ENCODE measurements at regions not wholly inside any gene's neighbourhood (a gene's known extent, or its start where the extent isn't known, plus 50 kb on each side); places are given as distances from the start of the nearest gene placed in this dataset.

DNA sequence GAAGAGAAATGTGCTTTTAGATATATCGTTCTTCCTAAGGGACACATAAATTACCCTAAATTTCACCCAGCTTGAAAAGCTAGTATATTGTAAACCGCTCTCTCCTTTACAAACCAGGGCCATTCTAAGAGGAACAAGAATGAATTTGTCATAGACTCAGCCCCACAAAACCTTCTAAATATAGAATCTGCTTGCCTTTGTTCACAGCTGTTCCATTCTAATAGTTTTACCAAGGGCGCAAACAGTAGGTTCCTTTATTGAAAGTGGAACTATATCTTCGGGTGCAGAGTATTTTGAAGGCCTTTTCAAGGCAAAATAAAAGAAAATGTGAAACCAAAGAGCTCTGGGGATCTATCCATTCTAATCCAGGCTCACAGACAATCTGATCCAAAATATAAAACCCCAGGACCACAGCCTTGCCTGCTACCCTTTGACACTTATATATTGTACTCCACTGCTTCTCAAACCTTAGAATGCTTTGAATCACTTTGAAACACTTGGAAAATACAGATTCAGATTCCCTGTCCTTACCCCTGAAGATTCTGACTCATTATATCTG is 316.8 kb downstream of the PAX3 start:
- H3K36me3 ChIP-seq (ENCODE audit: low read depth) = no peaks in the 10 kb centered on the region
- no peaks in the 10 kb centered on the region for H3K4me1 ChIP-seq (replicated peaks; ENCODE audit: insufficient read depth)
- intact Hi-C loops (cut with micrococcal nuclease; ENCODE audit: unreplicated experiment) = no loop called here
- H3K27me3 ChIP-seq (ENCODE audit: insufficient read depth, low read depth) = no peaks in the 10 kb centered on the region
- no TSS peak for BruUV-seq (replicated peaks)
- no peaks in the 10 kb centered on the region for H4K20me1 ChIP-seq (ENCODE audit: insufficient read depth)
- H3K9me3 ChIP-seq (ENCODE audit: insufficient read depth, low read depth) = no peaks in the 10 kb centered on the region
- H3K9me2 ChIP-seq (ENCODE audit: insufficient read depth) = no peaks in the 10 kb centered on the region
- H3F3A ChIP-seq (ENCODE audit: insufficient read depth, low read depth) = no peaks in the 10 kb centered on the region
- no peak overlapping the region for H3K4me2 ChIP-seq
- no peak overlapping the region for H3K4me3 ChIP-seq
- DNase-seq = no peak
- peak overlapping the region; percentile 10; the same call in 1 of the 2 replicates for H2AFZ ChIP-seq
- POLR2A ChIA-PET (ENCODE audit: unreplicated experiment) = no interaction called here
- CTCF ChIA-PET = no interaction called here
- no peak for TF ChIP-seq EZH2 (IDR thresholded peaks at IDR 0.05; ENCODE audit: low read depth)
- TF ChIP-seq, protein P1, sequence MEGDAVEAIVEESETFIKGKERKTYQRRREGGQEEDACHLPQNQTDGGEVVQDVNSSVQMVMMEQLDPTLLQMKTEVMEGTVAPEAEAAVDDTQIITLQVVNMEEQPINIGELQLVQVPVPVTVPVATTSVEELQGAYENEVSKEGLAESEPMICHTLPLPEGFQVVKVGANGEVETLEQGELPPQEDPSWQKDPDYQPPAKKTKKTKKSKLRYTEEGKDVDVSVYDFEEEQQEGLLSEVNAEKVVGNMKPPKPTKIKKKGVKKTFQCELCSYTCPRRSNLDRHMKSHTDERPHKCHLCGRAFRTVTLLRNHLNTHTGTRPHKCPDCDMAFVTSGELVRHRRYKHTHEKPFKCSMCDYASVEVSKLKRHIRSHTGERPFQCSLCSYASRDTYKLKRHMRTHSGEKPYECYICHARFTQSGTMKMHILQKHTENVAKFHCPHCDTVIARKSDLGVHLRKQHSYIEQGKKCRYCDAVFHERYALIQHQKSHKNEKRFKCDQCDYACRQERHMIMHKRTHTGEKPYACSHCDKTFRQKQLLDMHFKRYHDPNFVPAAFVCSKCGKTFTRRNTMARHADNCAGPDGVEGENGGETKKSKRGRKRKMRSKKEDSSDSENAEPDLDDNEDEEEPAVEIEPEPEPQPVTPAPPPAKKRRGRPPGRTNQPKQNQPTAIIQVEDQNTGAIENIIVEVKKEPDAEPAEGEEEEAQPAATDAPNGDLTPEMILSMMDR (conservative IDR thresholded peaks at IDR 0.05) = no peak
- H3K79me2 ChIP-seq (ENCODE audit: low read depth) = no peaks in the 10 kb centered on the region
- no peak overlapping the region for H3K27ac ChIP-seq

DNA sequence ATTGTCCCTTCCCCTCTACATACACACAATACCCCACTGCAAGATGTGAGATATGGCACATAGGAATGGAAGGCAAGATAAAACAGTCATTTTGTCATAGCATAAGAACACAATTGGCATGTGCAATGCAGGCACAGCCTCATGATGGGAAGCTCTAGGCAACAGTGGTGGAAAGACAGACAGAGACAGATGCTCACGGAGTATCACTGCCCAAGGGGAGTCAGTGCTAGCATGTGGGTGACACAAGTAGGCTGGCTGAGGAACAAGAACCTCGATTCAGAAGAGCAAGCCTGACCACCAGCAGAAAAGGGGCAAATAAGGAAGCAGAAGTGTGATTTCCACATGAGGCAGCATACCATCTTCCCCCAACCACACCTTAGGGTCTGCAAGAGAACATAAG is 323.6 kb downstream of the PAX3 start:
- H3K27ac ChIP-seq = no peak overlapping the region
- no peak overlapping the region for H3K4me3 ChIP-seq
- H3K9me3 ChIP-seq (ENCODE audit: insufficient read depth, low read depth) = peaks cover 16% of the 10 kb centered on the region; the same call in 1 of the 2 replicates
- CTCF ChIA-PET = no interaction called here
- TF ChIP-seq, protein P1 (conservative IDR thresholded peaks at IDR 0.05) = no peak
- TF ChIP-seq EZH2 (IDR thresholded peaks at IDR 0.05; ENCODE audit: low read depth) = no peak
- intact Hi-C loops (cut with micrococcal nuclease; ENCODE audit: unreplicated experiment) = loop anchor here (10.0 kb wide), 1 partner anchor 620 kb away; no protein-coding TSS in a partner anchor
- no peaks in the 10 kb centered on the region for H3K36me3 ChIP-seq (ENCODE audit: low read depth)
- H3F3A ChIP-seq (ENCODE audit: insufficient read depth, low read depth) = peaks cover 21% of the 10 kb centered on the region
- DNase-seq = no peak
- POLR2A ChIA-PET (ENCODE audit: unreplicated experiment) = no interaction called here
- H2AFZ ChIP-seq = no peak overlapping the region
- H3K4me2 ChIP-seq = no peak overlapping the region
- no peaks in the 10 kb centered on the region for H3K9me2 ChIP-seq (ENCODE audit: insufficient read depth)
- no peaks in the 10 kb centered on the region for H3K27me3 ChIP-seq (ENCODE audit: insufficient read depth, low read depth)
- no peaks in the 10 kb centered on the region for H3K79me2 ChIP-seq (ENCODE audit: low read depth)
- H3K4me1 ChIP-seq (replicated peaks; ENCODE audit: insufficient read depth) = peaks cover 27% of the 10 kb centered on the region
- no peaks in the 10 kb centered on the region for H4K20me1 ChIP-seq (ENCODE audit: insufficient read depth)
- BruUV-seq (replicated peaks) = no TSS peak

DNA sequence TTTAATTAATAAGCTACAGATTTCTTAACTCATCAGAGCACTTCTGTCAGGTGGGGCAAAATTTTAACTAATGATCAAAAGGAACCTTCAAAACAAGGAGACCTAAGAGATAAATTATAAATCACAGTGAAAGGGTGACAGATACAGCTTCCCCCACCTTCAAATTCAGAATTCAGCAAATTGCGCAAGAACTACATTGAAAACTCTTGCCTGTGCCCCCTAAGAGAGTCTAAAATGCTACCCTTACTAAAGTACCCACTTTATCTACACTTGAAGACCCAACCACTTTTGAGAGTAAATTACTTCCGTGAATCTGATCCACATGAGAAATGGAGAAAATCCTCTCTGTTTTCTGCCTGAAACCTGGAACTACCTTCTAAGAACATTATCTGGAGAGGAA is 324.9 kb downstream of the PAX3 start:
- intact Hi-C loops (cut with micrococcal nuclease; ENCODE audit: unreplicated experiment) = loop anchor here (10.0 kb wide), 1 partner anchor 619 kb away; no protein-coding TSS in a partner anchor
- H3K79me2 ChIP-seq (ENCODE audit: low read depth) = no peaks in the 10 kb centered on the region
- ChIA-PET CTCF (no interaction called here), POLR2A (ENCODE audit: unreplicated experiment) (no interaction called here)
- H2AFZ ChIP-seq = no peak overlapping the region
- H3K4me2 ChIP-seq = no peak overlapping the region
- H3K36me3 ChIP-seq (ENCODE audit: low read depth) = no peaks in the 10 kb centered on the region
- no peak overlapping the region for H3K4me3 ChIP-seq
- peaks cover 27% of the 10 kb centered on the region for H3K4me1 ChIP-seq (replicated peaks; ENCODE audit: insufficient read depth)
- no peaks in the 10 kb centered on the region for H3K27me3 ChIP-seq (ENCODE audit: insufficient read depth, low read depth)
- no peaks in the 10 kb centered on the region for H4K20me1 ChIP-seq (ENCODE audit: insufficient read depth)
- BruUV-seq (replicated peaks) = no TSS peak
- H3K27ac ChIP-seq = no peak overlapping the region
- peaks cover 21% of the 10 kb centered on the region for H3F3A ChIP-seq (ENCODE audit: insufficient read depth, low read depth)
- peaks cover 16% of the 10 kb centered on the region; the same call in 1 of the 2 replicates for H3K9me3 ChIP-seq (ENCODE audit: insufficient read depth, low read depth)
- TF ChIP-seq, protein P1 (conservative IDR thresholded peaks at IDR 0.05) = no peak
- TF ChIP-seq EZH2 (IDR thresholded peaks at IDR 0.05; ENCODE audit: low read depth) = no peak
- no peak for DNase-seq
- no peaks in the 10 kb centered on the region for H3K9me2 ChIP-seq (ENCODE audit: insufficient read depth)

Measured in PC-9 (cell line).